22Rv1 (cell line): ENCODE measurements at regions not wholly inside any gene's neighbourhood (a gene's known extent, or its start where the extent isn't known, plus 50 kb on each side); places are given as distances from the start of the nearest gene placed in this dataset.
"Not testable (repeated sequence)": the region's sequence is repeated elsewhere in the genome, so short reads cannot be mapped to it uniquely, and the experiment has no call there.

Source experiments
- H3K27ac ChIP-seq: fragments of 450-650 bp; 2 replicates; pipeline ENCODE4 v1.5.1; 2017
- CTCF ChIP-seq: fragments of 450-650 bp; IDR thresholded peaks from 2 replicates; pipeline ENCODE4 v1.5.1; 2017; ENCODE audit warnings: mild to moderate bottlenecking
- ZFX ChIP-seq: fragments of 450-650 bp; IDR thresholded peaks from 2 replicates; pipeline ENCODE4 v1.6.1; 2017; ENCODE audit warnings: antibody characterized with exemption, borderline replicate concordance

- no peak for TF ChIP-seq CTCF
- TF ChIP-seq ZFX = no peak
- no peak overlapping the region for H3K27ac ChIP-seq
Measured at GRCh38 chr2:116304328-116304727, 1510.2 kb upstream of the DDX18 start.

GRCh38 chr2:116317111-116317510, 1497.4 kb upstream of the DDX18 start:
- H3K27ac ChIP-seq = no peak overlapping the region
- no peak for TF ChIP-seq CTCF
- no peak for TF ChIP-seq ZFX

- not testable (repeated sequence) for H3K27ac ChIP-seq
Measured at GRCh38 chr2:116318551-116318950, 1495.9 kb upstream of the DDX18 start.

DNA sequence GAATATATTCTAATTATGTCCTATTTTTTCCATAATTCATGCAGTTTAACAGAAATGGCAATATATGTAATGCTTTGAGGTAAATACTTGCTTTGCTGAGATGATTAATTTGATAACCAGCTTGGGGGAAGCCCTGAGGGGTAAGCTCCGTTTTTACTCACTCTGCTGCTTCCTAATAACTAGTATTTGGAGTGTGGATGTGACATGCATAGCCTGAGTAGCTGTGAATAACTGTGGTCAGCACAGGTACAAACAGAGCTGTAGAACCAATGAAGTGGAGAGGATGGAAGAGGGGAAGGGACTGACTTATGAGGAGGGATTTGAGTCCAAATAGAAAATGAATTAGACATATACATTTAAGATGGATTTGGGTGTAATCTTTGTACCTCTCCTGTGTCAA, 1495.5 kb upstream of the DDX18 start:
- no peak overlapping the region for H3K27ac ChIP-seq
- TF ChIP-seq CTCF = no peak

- TF ChIP-seq ZFX (no peak), CTCF (no peak)
- H3K27ac ChIP-seq = no peak overlapping the region
Measured at GRCh38 chr2:116319935-116320334, 1494.6 kb upstream of the DDX18 start.

DNA sequence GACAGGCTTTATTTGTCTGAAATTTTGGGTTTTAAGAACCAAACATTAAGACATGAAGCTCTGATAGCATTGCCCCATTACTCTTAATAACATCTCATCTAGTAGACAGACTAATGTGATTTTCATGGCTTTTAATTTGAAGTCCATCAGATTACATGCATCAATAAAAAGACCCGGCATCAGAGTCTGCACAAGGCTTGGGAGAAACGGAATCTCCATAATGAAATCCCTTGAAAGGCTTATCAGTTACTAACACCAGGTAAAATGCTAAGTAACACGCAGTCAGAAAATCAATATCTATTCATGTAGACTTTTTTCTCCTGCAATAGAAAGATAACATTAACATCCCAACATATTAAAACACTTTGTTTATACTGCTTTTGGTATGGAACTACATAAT, 1485.2 kb upstream of the DDX18 start:
- no peak overlapping the region for H3K27ac ChIP-seq
- no peak for TF ChIP-seq CTCF
- no peak for TF ChIP-seq ZFX

DNA sequence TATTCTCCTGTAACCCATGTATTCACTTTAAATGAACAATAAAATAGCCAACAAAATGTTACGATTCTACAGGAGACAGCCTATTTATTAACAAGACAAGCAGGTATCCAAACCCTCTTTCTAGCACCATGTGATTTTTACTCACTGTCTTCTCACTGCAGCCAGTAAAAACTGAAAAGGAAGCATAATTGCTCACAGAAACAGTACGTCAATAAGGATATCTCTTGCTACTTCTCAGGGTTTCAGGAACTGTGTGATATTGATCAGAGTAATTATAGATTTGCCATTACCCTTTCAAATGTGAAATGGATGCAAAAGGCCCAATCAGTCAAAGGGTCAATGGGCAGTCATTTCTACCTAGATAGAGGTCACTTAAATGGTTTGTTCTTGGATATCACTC, 1473.8 kb upstream of the DDX18 start:
- TF ChIP-seq ZFX = no peak
- no peak for TF ChIP-seq CTCF
- H3K27ac ChIP-seq = no peak overlapping the region

GRCh38 chr2:116366212-116366611, 1448.3 kb upstream of the DDX18 start:
- TF ChIP-seq CTCF (no peak), ZFX (no peak)
- no peak overlapping the region for H3K27ac ChIP-seq
